ENCODE measurements at regions not wholly inside any gene's neighbourhood (a gene's known extent, or its start where the extent isn't known, plus 50 kb on each side); places are given as distances from the start of the nearest gene placed in this dataset.

GRCh38 chr3:40973141-40973540 lies 226.2 kb upstream of the CTNNB1 start:
- no peak for TF ChIP-seq CTCF (IDR thresholded peaks at IDR 0.05)
- TF ChIP-seq POLR2A (IDR thresholded peaks at IDR 0.05) = no peak
